Prostate gland (tissue), 2 donors: ENCODE measurements at regions not wholly inside any gene's neighbourhood (a gene's known extent, or its start where the extent isn't known, plus 50 kb on each side); places are given as distances from the start of the nearest gene placed in this dataset.

Source experiments
- DNase-seq: peaks from one replicate; pipeline ENCODE4 v3.0.0-alpha.2; 2019; ENCODE audit warnings: low spot score
- H3K27ac ChIP-seq, 2 donors: fragments of 200-600 bp; sonication (generic); 2 replicates each; pipeline ENCODE4 v1.5.1; 2017 to 2019
- H3K27me3 ChIP-seq: fragments of 200-600 bp; sonication (generic); replicated peaks from 2 replicates; pipeline ENCODE4 v1.5.1; 2019; ENCODE audit not compliant: insufficient read depth
- H3K36me3 ChIP-seq, 2 donors: fragments of 200-600 bp; sonication (generic); 1 replicate in 1 of 2; 2 replicates in 1 of 2; pipeline versions ENCODE4 v1.5.1 to v1.8.1; 2017 to 2019
- H3K4me1 ChIP-seq: fragments of 200-600 bp; sonication (generic); replicated peaks from 2 replicates; pipeline ENCODE4 v1.5.1; 2019
- H3K4me3 ChIP-seq, 2 donors: fragments of 200-600 bp; sonication (generic); 2 replicates each; pipeline ENCODE4 v1.5.1; 2017 to 2019
- H3K9me3 ChIP-seq: fragments of 200-600 bp; sonication (generic); 2 replicates; pipeline ENCODE4 v1.5.1; 2017
- POLR2A ChIP-seq: fragments of 450-650 bp; IDR thresholded peaks from one replicate; pipeline ENCODE4 v1.6.1; 2016; ENCODE audit warnings: antibody characterized with exemption, mild to moderate bottlenecking
- POLR2AphosphoS5 ChIP-seq: sonication (generic); formaldehyde crosslinking; IDR thresholded peaks from one replicate; pipeline ENCODE4 v1.6.1; 2017; ENCODE audit warnings: antibody characterized with exemption
- WGBS: methylation state at CpG from one replicate; pipeline ENCODE4 v1.1.5; 2018; 5-methylcytosine and 5-hydroxymethylcytosine counted together
- intact Hi-C: fragments of 100-400 bp; cut with DNase I; formaldehyde crosslinking; loops from one replicate; pipeline ENCODE4 v1.14.2; 2022
- TF ChIP-seq, protein P1 (sequence below), 4 experiments: fragments of 200-600 bp in 2 of 4; fragments of 450-650 bp in 2 of 4; sonication (generic) in 2 of 4; IDR thresholded peaks; 1 replicate in 3 of 4; 2 replicates in 1 of 4; pipeline ENCODE4 v1.5.1; 2016 to 2019; ENCODE audit warnings: antibody characterized with exemption in 4 of 4, mild to moderate bottlenecking in 2 of 4, moderate library complexity in 2 of 4

DNA sequence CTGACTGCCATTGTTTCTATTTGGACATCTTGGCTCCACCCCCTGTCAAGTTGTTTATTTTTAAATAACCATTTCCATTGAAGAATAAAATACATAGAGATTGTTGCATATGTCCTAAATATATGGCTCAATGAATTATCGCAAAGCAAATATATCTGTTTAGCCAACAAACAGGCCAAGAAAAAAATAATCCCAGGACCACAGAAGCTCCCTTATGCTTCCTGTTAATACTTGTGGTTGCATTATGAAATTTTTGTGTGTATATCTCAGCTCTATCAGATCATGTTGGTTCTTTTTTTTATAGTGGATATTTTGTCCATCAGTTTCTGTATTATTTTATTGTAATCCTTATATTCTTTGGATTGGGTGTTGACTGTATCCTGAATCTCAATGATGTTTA, 53.4 kb upstream of the CYP2C8 start:
- TF ChIP-seq POLR2AphosphoS5 (no peak), POLR2A (no peak)
- TF ChIP-seq, protein P1, sequence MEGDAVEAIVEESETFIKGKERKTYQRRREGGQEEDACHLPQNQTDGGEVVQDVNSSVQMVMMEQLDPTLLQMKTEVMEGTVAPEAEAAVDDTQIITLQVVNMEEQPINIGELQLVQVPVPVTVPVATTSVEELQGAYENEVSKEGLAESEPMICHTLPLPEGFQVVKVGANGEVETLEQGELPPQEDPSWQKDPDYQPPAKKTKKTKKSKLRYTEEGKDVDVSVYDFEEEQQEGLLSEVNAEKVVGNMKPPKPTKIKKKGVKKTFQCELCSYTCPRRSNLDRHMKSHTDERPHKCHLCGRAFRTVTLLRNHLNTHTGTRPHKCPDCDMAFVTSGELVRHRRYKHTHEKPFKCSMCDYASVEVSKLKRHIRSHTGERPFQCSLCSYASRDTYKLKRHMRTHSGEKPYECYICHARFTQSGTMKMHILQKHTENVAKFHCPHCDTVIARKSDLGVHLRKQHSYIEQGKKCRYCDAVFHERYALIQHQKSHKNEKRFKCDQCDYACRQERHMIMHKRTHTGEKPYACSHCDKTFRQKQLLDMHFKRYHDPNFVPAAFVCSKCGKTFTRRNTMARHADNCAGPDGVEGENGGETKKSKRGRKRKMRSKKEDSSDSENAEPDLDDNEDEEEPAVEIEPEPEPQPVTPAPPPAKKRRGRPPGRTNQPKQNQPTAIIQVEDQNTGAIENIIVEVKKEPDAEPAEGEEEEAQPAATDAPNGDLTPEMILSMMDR (IDR thresholded peaks at IDR 0.05) = no peak
- H3K27me3 ChIP-seq = no peaks in the 10 kb centered on the region
- no peak overlapping the region for H3K4me3 ChIP-seq
- H3K4me1 ChIP-seq = no peaks in the 10 kb centered on the region
- WGBS = 86% methylated on average over 1 of the region's 1 CpG
- DNase-seq = no peak
- H3K9me3 ChIP-seq = no peaks in the 10 kb centered on the region
- H3K36me3 ChIP-seq = no peaks in the 10 kb centered on the region
- intact Hi-C loops = no loop called here
- no peak overlapping the region for H3K27ac ChIP-seq

DNA sequence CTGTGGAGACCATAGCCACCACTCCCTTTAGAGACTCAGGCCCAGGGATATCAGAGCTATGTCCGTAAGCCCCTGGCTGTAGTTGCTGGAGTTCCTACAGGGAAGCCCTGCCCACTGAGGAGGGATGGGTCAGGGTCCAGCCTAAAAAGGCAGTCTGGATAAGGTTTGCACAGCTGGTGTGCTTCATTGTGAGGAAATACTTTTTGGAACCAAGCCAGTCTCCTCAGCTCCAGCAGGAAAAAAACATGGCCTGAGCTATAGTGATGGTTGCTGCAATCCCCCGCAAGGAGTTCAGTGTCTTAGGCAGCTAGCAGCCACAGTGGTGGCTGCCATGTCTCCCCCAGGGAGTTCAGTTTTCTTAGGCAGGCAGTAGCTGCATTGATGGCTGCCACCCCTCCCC, 52.6 kb upstream of the CYP2C8 start:
- intact Hi-C loops = no loop called here
- H3K27ac ChIP-seq = no peak overlapping the region
- DNase-seq = no peak
- 63% methylated on average over 2 of the region's 2 CpGs for whole genome bisulfite sequencing
- no peaks in the 10 kb centered on the region for H3K36me3 ChIP-seq
- no peaks in the 10 kb centered on the region for H3K4me1 ChIP-seq
- no peaks in the 10 kb centered on the region for H3K9me3 ChIP-seq
- no peak overlapping the region for H3K4me3 ChIP-seq
- TF ChIP-seq POLR2A (no peak), POLR2AphosphoS5 (no peak)
- TF ChIP-seq, protein P1 (IDR thresholded peaks at IDR 0.05) = no peak
- no peaks in the 10 kb centered on the region for H3K27me3 ChIP-seq
